Mesothelial cell of epicardium (in vitro differentiated cells): ENCODE measurements at regions not wholly inside any gene's neighbourhood (a gene's known extent, or its start where the extent isn't known, plus 50 kb on each side); places are given as distances from the start of the nearest gene placed in this dataset.

Experiments
- DNase-seq, 2 experiments: peaks; one replicate each; pipeline ENCODE4 v3.0.0; 2021; ENCODE audit warnings: low spot score in 2 of 2; ENCODE audit not compliant: unreplicated experiment in 2 of 2
- H3K27ac Mint-ChIP-seq: 2 replicates; pipeline ENCODE4 v1.8.0; 2021; ENCODE audit warnings: mixed read lengths
- H3K27me3 Mint-ChIP-seq: 2 replicates; pipeline ENCODE4 v1.8.0; 2021; ENCODE audit warnings: low read depth, mixed read lengths
- H3K36me3 Mint-ChIP-seq: 2 replicates; pipeline ENCODE4 v1.8.0; 2021; ENCODE audit warnings: mixed read lengths
- H3K4me1 Mint-ChIP-seq: 2 replicates; pipeline ENCODE4 v1.8.0; 2021; ENCODE audit warnings: mixed read lengths
- H3K4me3 Mint-ChIP-seq: 2 replicates; pipeline ENCODE4 v1.8.0; 2021; ENCODE audit warnings: mild to moderate bottlenecking, moderate library complexity, mixed read lengths
- H3K9me3 Mint-ChIP-seq: 2 replicates; pipeline ENCODE4 v1.8.0; 2021; ENCODE audit warnings: mixed read lengths
- CTCF ChIP-seq: fragments of 200-600 bp; sonication (generic); IDR thresholded peaks from one replicate; pipeline ENCODE4 v1.5.0; 2021; ENCODE audit warnings: antibody characterized with exemption; ENCODE audit not compliant: unreplicated experiment

- DNase-seq: no peak
- Mint-ChIP-seq H3K27ac (no peak overlapping the region), H3K4me1 (no peaks in the 10 kb centered on the region), H3K9me3 (peaks cover 26% of the 10 kb centered on the region), H3K36me3 (peaks cover 3% of the 10 kb centered on the region), H3K27me3 (no peaks in the 10 kb centered on the region), H3K4me3 (no peak overlapping the region)
- TF ChIP-seq CTCF: no peak
Observed at GRCh38 chr18:39007031-39007902, 1441.7 kb upstream of the CELF4 start.

GRCh38 chr18:38996056-38996455 is 1430.5 kb upstream of the CELF4 start:
- Mint-ChIP-seq H3K27me3 (no peaks in the 10 kb centered on the region), H3K27ac (no peak overlapping the region), H3K4me3 (no peak overlapping the region), H3K4me1 (no peaks in the 10 kb centered on the region), H3K9me3 (no peaks in the 10 kb centered on the region), H3K36me3 (no peaks in the 10 kb centered on the region)
- no peak for DNase-seq
- TF ChIP-seq CTCF: no peak

- Mint-ChIP-seq H3K27me3 (no peaks in the 10 kb centered on the region), H3K4me3 (no peak overlapping the region), H3K4me1 (no peaks in the 10 kb centered on the region), H3K27ac (no peak overlapping the region), H3K9me3 (no peaks in the 10 kb centered on the region), H3K36me3 (no peaks in the 10 kb centered on the region)
- TF ChIP-seq CTCF: no peak
- no peak for DNase-seq
Observed at GRCh38 chr18:38993342-38993741, 1427.7 kb upstream of the CELF4 start.

- Mint-ChIP-seq H3K27ac (no peak overlapping the region), H3K4me1 (peaks cover 15% of the 10 kb centered on the region), H3K9me3 (peaks cover 31% of the 10 kb centered on the region), H3K4me3 (no peak overlapping the region), H3K27me3 (no peaks in the 10 kb centered on the region), H3K36me3 (peaks cover 5% of the 10 kb centered on the region)
- TF ChIP-seq CTCF: no peak
- DNase-seq: no peak
Observed at GRCh38 chr18:38984968-38985367, 1419.4 kb upstream of the CELF4 start.

GRCh38 chr18:38982072-38982471 is 1416.5 kb upstream of the CELF4 start:
- Mint-ChIP-seq H3K27ac (peak overlapping the region; percentile 57), H3K36me3 (peaks cover 5% of the 10 kb centered on the region), H3K4me1 (peaks cover 15% of the 10 kb centered on the region), H3K27me3 (no peaks in the 10 kb centered on the region), H3K9me3 (peaks cover 31% of the 10 kb centered on the region), H3K4me3 (no peak overlapping the region)
- DNase-seq: no peak
- TF ChIP-seq CTCF: no peak
